Tibial artery (tissue), 4 donors: ENCODE measurements at regions not wholly inside any gene's neighbourhood (a gene's known extent, or its start where the extent isn't known, plus 50 kb on each side); places are given as distances from the start of the nearest gene placed in this dataset.

ENCODE experiments used
- DNase-seq, 2 donors: peaks; one replicate each; pipeline ENCODE4 v3.0.0-alpha.2; 2019
- H3K27ac ChIP-seq, 2 donors: fragments of 200-600 bp; sonication (generic) in 1 of 2; 1 replicate in 1 of 2; 2 replicates in 1 of 2; pipeline ENCODE4 v1.5.1; 2018 to 2019; ENCODE audit warnings: mild to moderate bottlenecking in 1 of 2
- H3K27me3 ChIP-seq, 2 donors: fragments of 200-600 bp; sonication (generic) in 1 of 2; one replicate each; pipeline versions ENCODE4 v1.5.1 to v1.6.0; 2016 to 2019
- H3K36me3 ChIP-seq, 3 donors: fragments of 200-600 bp; sonication (generic) in 2 of 3; one replicate each; pipeline ENCODE4 v1.5.1; 2016 to 2019; ENCODE audit warnings: mild to moderate bottlenecking in 2 of 3
- H3K4me1 ChIP-seq, 4 donors: fragments of 200-600 bp; sonication (generic) in 2 of 4; 1 replicate in 3 of 4; 2 replicates in 1 of 4; pipeline ENCODE4 v1.5.1; 2016 to 2019
- H3K4me3 ChIP-seq, 2 donors: fragments of 200-600 bp; sonication (generic) in 1 of 2; 1 replicate in 1 of 2; 2 replicates in 1 of 2; pipeline ENCODE4 v1.5.1; 2018 to 2019; ENCODE audit warnings: mild to moderate bottlenecking in 2 of 2
- H3K9me3 ChIP-seq, 3 donors: fragments of 200-600 bp; sonication (generic) in 1 of 3; one replicate each; pipeline ENCODE4 v1.5.1; 2016 to 2019
- CTCF ChIP-seq, 2 experiments: fragments of 200-600 bp in 1 of 2; fragments of 450-650 bp in 1 of 2; IDR thresholded peaks; one replicate each; pipeline ENCODE4 v1.5.1; 2017 to 2019; ENCODE audit warnings: antibody characterized with exemption in 2 of 2, mild to moderate bottlenecking in 1 of 2, moderate library complexity in 1 of 2
- intact Hi-C: fragments of 100-400 bp; cut with DNase I; formaldehyde crosslinking; loops from one replicate; pipeline ENCODE4 v1.15.0; 2023; ENCODE audit warnings: low total_unique reads

GRCh38 chr5:86979811-86980411 lies 287.8 kb upstream of the RASA1 start:
- no peak for TF ChIP-seq CTCF (IDR thresholded peaks at IDR 0.05)
- Histone ChIP-seq H3K9me3 (no peaks in the 10 kb centered on the region), H3K27me3 (no peaks in the 10 kb centered on the region), H3K4me3 (no peak overlapping the region), H3K27ac (no peak overlapping the region), H3K36me3 (no peaks in the 10 kb centered on the region), H3K4me1 (peaks cover 0 to 6% (median 0%) of the 10 kb centered on the region in 4 donors)
- intact Hi-C loops: no loop called here
- no peak for DNase-seq

- no peak for TF ChIP-seq CTCF (IDR thresholded peaks at IDR 0.05)
- Histone ChIP-seq H3K4me1 (peaks cover 0 to 6% (median 0%) of the 10 kb centered on the region in 4 donors), H3K36me3 (no peaks in the 10 kb centered on the region), H3K9me3 (no peaks in the 10 kb centered on the region), H3K27me3 (no peaks in the 10 kb centered on the region), H3K27ac (no peak overlapping the region), H3K4me3 (no peak overlapping the region)
- intact Hi-C loops: no loop called here
- no peak for DNase-seq
These were observed 285.8 kb upstream of the RASA1 start for GRCh38 chr5:86981898-86982297.

- Histone ChIP-seq H3K9me3 (no peaks in the 10 kb centered on the region), H3K36me3 (no peaks in the 10 kb centered on the region), H3K27ac (no peak overlapping the region), H3K4me3 (no peak overlapping the region), H3K27me3 (no peaks in the 10 kb centered on the region), H3K4me1 (peaks cover 0 to 6% (median 0%) of the 10 kb centered on the region in 4 donors)
- DNase-seq: no peak
- intact Hi-C loops: no loop called here
- TF ChIP-seq CTCF (IDR thresholded peaks at IDR 0.05): no peak
These were observed 284.5 kb upstream of the RASA1 start for GRCh38 chr5:86983208-86983607.

GRCh38 chr5:86986837-86987236 lies 280.8 kb upstream of the RASA1 start:
- no peaks in the 10 kb centered on the region for H3K4me1 ChIP-seq
- no peaks in the 10 kb centered on the region for H3K9me3 ChIP-seq
- intact Hi-C loops: no loop called here
- DNase-seq: no peak
- H3K4me3 ChIP-seq: no peak overlapping the region
- no peaks in the 10 kb centered on the region for H3K27me3 ChIP-seq
- H3K27ac ChIP-seq: no peak overlapping the region
- no peak for TF ChIP-seq CTCF (IDR thresholded peaks at IDR 0.05)
- no peaks in the 10 kb centered on the region for H3K36me3 ChIP-seq

- intact Hi-C loops: no loop called here
- Histone ChIP-seq H3K9me3 (no peaks in the 10 kb centered on the region), H3K4me3 (no peak overlapping the region), H3K36me3 (no peaks in the 10 kb centered on the region), H3K27ac (no peak overlapping the region), H3K4me1 (no peaks in the 10 kb centered on the region), H3K27me3 (peaks cover 0 to 3% of the 10 kb centered on the region in 2 donors)
- no peak for TF ChIP-seq CTCF (IDR thresholded peaks at IDR 0.05)
- DNase-seq: no peak
These were observed 270.2 kb upstream of the RASA1 start for GRCh38 chr5:86997516-86997915.

GRCh38 chr5:86999951-87000350 lies 267.7 kb upstream of the RASA1 start:
- H3K27ac ChIP-seq: no peak overlapping the region
- intact Hi-C loops: no loop called here
- H3K4me3 ChIP-seq: no peak overlapping the region
- DNase-seq: no peak
- no peaks in the 10 kb centered on the region for H3K36me3 ChIP-seq
- no peaks in the 10 kb centered on the region for H3K4me1 ChIP-seq
- peaks cover 0 to 3% of the 10 kb centered on the region in 2 donors for H3K27me3 ChIP-seq
- TF ChIP-seq CTCF (IDR thresholded peaks at IDR 0.05): no peak
- H3K9me3 ChIP-seq: no peaks in the 10 kb centered on the region
